SK-N-SH (cell line): ENCODE measurements at regions not wholly inside any gene's neighbourhood (a gene's known extent, or its start where the extent isn't known, plus 50 kb on each side); places are given as distances from the start of the nearest gene placed in this dataset.

Experiments used
- EZH2phosphoT487 ChIP-seq: fragments of 200-600 bp; sonication (generic); IDR thresholded peaks from 2 replicates; pipeline ENCODE4 v1.6.1; 2017; ENCODE audit warnings: low read depth, mixed run types, mild to moderate bottlenecking, antibody characterized with exemption, moderate library complexity, borderline replicate concordance
- FOXJ3 ChIP-seq: sonication (generic); formaldehyde crosslinking; IDR thresholded peaks from 2 replicates; pipeline ENCODE4 v1.5.1; 2020; ENCODE audit warnings: mild to moderate bottlenecking, missing genetic modification reagents
- MXI1 ChIP-seq: IDR thresholded peaks from 2 replicates; pipeline ENCODE4 v1.6.1; 2012; ENCODE audit warnings: mild to moderate bottlenecking, low read depth, low read length, improper control_type of control experiment
- NRF1 ChIP-seq: IDR thresholded peaks from 2 replicates; pipeline ENCODE4 v1.6.1; 2012; ENCODE audit warnings: low read depth, mild to moderate bottlenecking, low read length
- PBX3 ChIP-seq: IDR thresholded peaks from 2 replicates; pipeline ENCODE4; 2012
- RCOR1 ChIP-seq: fragments of 150-350 bp; IDR thresholded peaks from 2 replicates; pipeline ENCODE4 v1.6.1; 2017; ENCODE audit warnings: antibody characterized with exemption, low read length
- REST ChIP-seq: IDR thresholded peaks from 2 replicates; pipeline ENCODE4 v1.6.1; 2012; ENCODE audit warnings: mild to moderate bottlenecking, low read depth, low read length, moderate library complexity
- TCF12 ChIP-seq: IDR thresholded peaks from 2 replicates; pipeline ENCODE4 v1.4.0; 2012
- TEAD4 ChIP-seq: IDR thresholded peaks from 2 replicates; pipeline ENCODE4 v1.4.0; 2012; ENCODE audit warnings: mild to moderate bottlenecking, borderline replicate concordance; ENCODE audit not compliant: insufficient read depth
- USF1 ChIP-seq: IDR thresholded peaks from 2 replicates; pipeline ENCODE4 v1.4.0; 2012; ENCODE audit warnings: low read depth, borderline replicate concordance
- USF2 ChIP-seq: fragments of 150-350 bp; IDR thresholded peaks from 2 replicates; pipeline ENCODE4 v1.6.1; 2017; ENCODE audit warnings: antibody characterized with exemption, low read length, low read depth, borderline replicate concordance
- YY1 ChIP-seq: IDR thresholded peaks from 2 replicates; pipeline ENCODE4 v1.4.0; 2012; ENCODE audit warnings: low read depth, mild to moderate bottlenecking
- ZBTB33 ChIP-seq: IDR thresholded peaks from 2 replicates; pipeline ENCODE4 v1.4.0; 2012; ENCODE audit warnings: low read depth, borderline replicate concordance

GRCh38 chr17:71502443-71502842 is 618.4 kb upstream of the SOX9 start (continued):
- TF ChIP-seq REST (no peak), USF2 (no peak), FOXJ3 (CRISPR knock-in tag) (no peak), ZBTB33 (peak; percentile 65; the same call in 1 of the 2 replicates), MXI1 (no peak; the same call in 1 of the 2 replicates), YY1 (0 out of 2 replicates have a peak, but pooled peaks have one; percentile 41), RCOR1 (peak; percentile 67; the same call in 1 of the 2 replicates), TCF12 (peak; percentile 100), NRF1 (no peak), EZH2phosphoT487 (no peak), PBX3 (peak; percentile 99), USF1 (no peak), TEAD4 (peak; percentile 92)
